ENCODE measurements at regions not wholly inside any gene's neighbourhood (a gene's known extent, or its start where the extent isn't known, plus 50 kb on each side); places are given as distances from the start of the nearest gene placed in this dataset.

DNA sequence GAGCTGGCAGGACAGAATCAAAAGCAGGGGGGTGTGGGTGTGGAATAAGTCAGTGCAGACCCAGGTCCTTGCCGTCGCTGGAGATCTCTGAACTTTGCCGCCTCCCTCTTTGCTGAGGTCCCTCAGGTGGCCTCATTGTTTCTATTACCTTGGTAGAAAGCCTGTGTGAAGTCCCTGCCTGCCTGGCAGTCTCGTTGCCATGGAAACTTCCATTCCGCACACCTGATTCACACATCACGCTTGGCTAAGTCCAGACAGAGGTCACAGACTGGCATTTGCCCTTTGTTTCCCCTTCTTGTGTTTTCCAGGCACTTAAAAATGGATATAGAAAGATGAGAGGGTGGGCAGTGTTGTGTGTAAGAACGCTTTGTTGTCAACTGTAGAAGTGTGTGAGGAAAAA, 260.6 kb downstream of the PRL start:
- 75 to 79% (median 78%) methylated on average over 7 of the region's 7 CpGs for WGBS, 4 donors
- no peaks in the 10 kb centered on the region for H3K27me3 ChIP-seq
- ATAC-seq = no peak

DNA sequence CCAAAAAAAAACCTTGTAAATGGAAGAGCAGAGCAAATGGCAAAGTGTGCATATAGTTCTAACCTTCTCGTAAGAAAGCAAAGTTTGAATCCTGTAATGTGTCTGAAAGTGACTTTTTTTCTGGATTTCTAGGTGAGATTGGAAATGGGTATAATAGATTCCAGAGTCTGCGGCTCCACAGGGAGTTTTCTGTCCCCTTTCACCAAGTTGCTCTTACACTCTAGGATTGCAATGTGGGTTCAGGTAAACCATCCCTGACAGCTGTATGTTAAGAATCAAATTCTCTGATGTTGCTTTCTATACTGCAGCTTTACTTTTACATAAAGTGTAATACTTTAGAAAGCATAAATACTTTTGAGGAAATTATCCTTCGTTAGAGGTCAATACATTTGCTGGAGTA, 260.1 kb downstream of the PRL start:
- ATAC-seq = no peak
- intact Hi-C loops (cut with DNase I) = no loop called here
- WGBS, 4 donors = 59 to 93% (median 85%) methylated on average over 3 of the region's 3 CpGs
- H3K36me3 ChIP-seq = no peaks in the 10 kb centered on the region
- DNase-seq = no peak
- H3K9me3 ChIP-seq = peaks cover 0 to 28% (median 10%) of the 10 kb centered on the region in 12 donors
- TF ChIP-seq POLR2A (IDR thresholded peaks at IDR 0.05) = no peak
- TF ChIP-seq CTCF (IDR thresholded peaks at IDR 0.05) = no peak
- H3K27me3 ChIP-seq = no peaks in the 10 kb centered on the region
- no peak overlapping the region for H3K4me3 ChIP-seq
- H3K4me1 ChIP-seq = peaks cover 0 to 2% (median 0%) of the 10 kb centered on the region in 12 donors
- no peak overlapping the region for H3K27ac ChIP-seq

More for the DNA sequence above, 260.6 kb downstream of the PRL start:
- Histone ChIP-seq H3K27ac (no peak overlapping the region), H3K4me3 (no peak overlapping the region), H3K4me1 (peaks cover 0 to 3% (median 0%) of the 10 kb centered on the region in 12 donors), H3K9me3 (peaks cover 0 to 24% (median 10%) of the 10 kb centered on the region in 12 donors), H3K36me3 (no peaks in the 10 kb centered on the region)
- TF ChIP-seq POLR2A (IDR thresholded peaks at IDR 0.05) (no peak), CTCF (IDR thresholded peaks at IDR 0.05) (no peak)
- intact Hi-C loops (cut with DNase I) = no loop called here
- DNase-seq = no peak

DNA sequence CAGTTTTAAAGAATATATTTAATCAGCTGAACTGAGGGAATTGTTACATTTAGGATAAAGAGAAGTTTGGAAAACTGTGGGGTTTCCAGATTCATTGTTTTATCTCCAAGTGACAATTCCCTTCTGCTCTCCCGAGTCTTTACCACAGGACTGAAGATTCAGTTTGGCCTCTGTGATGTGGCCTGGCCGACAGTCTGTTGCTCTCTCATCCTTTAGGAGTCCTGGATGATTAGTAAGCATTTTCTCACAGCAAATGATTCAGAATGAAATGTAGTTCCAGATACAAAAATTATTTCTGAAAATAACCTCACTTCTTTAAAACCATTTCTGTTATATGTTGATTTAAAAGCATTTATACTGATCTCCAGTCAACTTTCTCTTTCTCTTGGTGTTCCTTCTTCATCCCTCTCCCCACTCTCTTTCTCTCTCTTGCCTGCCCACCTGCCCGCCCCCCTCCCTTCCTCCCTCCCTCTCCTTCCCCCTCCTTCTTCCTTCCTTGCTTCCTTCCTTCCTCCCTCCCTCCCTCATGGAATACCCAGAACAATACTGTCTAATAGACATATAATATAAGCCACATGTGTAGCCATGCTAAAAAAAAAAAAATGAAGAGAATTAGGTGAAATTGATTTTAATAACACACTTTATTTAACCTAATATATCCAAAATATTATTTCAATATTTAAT, 254.9 kb downstream of the PRL start:
- intact Hi-C loops (cut with DNase I) = loop anchor here in 1 of 10 donors (10.0 kb wide), 1 partner anchor 447 kb away; the partner anchor contains the start of gene SOX4
- Histone ChIP-seq H3K27ac (peak overlapping the region in 6 of 12 donors; percentile 10 to 72 (median 61)), H3K9me3 (peaks cover 0 to 29% (median 10%) of the 10 kb centered on the region in 12 donors), H3K4me1 (peaks cover 0 to 30% (median 18%) of the 10 kb centered on the region in 12 donors), H3K36me3 (no peaks in the 10 kb centered on the region), H3K4me3 (no peak overlapping the region), H3K27me3 (no peaks in the 10 kb centered on the region)
- DNase-seq (no peak), ATAC-seq (no peak)
- WGBS, 4 donors = 58 to 63% (median 61%) methylated on average over 3 of the region's 3 CpGs
- TF ChIP-seq POLR2A (IDR thresholded peaks at IDR 0.05) (no peak), CTCF (IDR thresholded peaks at IDR 0.05) (no peak)

- Histone ChIP-seq H3K4me3 (no peak overlapping the region), H3K4me1 (peaks cover 0 to 30% (median 18%) of the 10 kb centered on the region in 12 donors), H3K27me3 (no peaks in the 10 kb centered on the region), H3K36me3 (no peaks in the 10 kb centered on the region), H3K27ac (peak overlapping the region; percentile 29 to 80 (median 62)), H3K9me3 (peaks cover 0 to 29% (median 10%) of the 10 kb centered on the region in 12 donors)
- DNase-seq = peak in 1 of 5 donors; percentile 15
- intact Hi-C loops (cut with DNase I) = loop anchor here in 1 of 10 donors (10.0 kb wide), 1 partner anchor 448 kb away; the partner anchor contains the start of gene SOX4
- ATAC-seq = peak; percentile 36 to 64 (median 46)
- TF ChIP-seq POLR2A (IDR thresholded peaks at IDR 0.05) (no peak), CTCF (IDR thresholded peaks at IDR 0.05) (no peak)
These were observed 254.1 kb downstream of the PRL start for GRCh38 chr6:22042706-22043105.

All from heart left ventricle (tissue), 16 donors.